ENCODE measurements at regions not wholly inside any gene's neighbourhood (a gene's known extent, or its start where the extent isn't known, plus 50 kb on each side); places are given as distances from the start of the nearest gene placed in this dataset.

DNA sequence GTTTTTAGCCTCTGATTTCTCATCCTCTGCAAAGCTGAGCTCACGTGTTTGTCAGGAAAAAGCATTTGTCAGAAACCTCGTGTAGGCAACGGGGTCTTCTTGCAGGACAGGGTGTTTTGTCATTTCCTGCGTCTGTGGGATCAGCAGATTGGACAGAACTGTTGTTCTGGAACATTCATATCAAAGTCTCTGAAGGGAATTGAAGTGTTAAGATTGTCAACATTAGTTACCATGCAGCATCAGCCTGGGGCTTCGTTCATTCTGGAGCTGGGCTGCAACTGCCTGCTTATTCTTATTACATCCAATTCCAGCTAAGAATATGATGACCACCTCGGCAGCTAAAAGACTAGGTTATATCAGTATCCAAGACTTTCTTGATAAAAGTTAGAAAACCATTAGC lies 71.0 kb upstream of the RALGAPA2 start:
- no peak for TF ChIP-seq JUND (IDR thresholded peaks at IDR 0.05; ENCODE audit: low read depth)
- DNase-seq (ENCODE audit: low read depth in 1 of 2, low spot score in 1 of 2): no peak
- in situ Hi-C loops (cut with HindIII; ENCODE audit: low pct_unique_long_range_greater_than_20kb, low sequenced_read_pairs): no loop called here

DNA sequence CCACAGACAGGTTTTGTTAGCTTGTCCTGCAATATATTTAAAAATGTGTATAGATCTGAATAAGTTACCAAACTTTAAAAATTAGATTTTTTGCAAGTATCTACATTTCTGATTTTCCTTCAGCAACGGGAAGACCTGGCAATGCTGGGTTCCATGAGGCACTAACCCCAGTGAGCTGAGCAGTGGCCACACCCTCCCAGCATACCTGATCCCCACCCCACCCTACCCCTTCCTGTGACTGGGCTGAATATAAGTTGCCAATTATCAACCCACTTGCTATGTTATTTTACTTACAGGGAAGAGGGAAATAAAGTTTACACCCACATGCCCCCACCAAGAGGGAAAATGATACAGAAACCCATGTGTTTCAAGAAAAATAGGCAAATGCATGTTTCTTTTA lies 70.3 kb upstream of the RALGAPA2 start:
- in situ Hi-C loops (cut with HindIII; ENCODE audit: low pct_unique_long_range_greater_than_20kb, low sequenced_read_pairs): no loop called here
- no peak for TF ChIP-seq JUND (IDR thresholded peaks at IDR 0.05; ENCODE audit: low read depth)

DNA sequence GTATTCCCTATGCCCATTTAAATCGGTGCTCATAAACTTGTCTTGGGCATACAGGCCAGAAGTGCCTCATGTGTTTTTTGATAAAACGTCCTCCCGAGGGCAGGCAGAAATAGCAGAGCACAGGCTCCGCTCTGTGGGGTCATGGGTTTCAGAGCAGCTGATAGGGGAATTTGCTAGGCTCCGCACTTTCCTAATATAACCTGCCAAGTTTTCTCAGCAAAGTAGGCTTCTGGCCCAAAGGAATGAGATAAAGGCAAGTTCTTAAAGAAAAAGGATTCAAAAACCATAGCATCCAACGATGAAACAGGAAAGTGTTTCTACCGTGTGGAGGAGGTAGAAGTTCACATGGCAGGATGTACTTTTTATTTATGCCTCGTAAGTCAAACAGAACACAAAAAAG lies 69.8 kb upstream of the RALGAPA2 start:
- in situ Hi-C loops (cut with HindIII; ENCODE audit: low pct_unique_long_range_greater_than_20kb, low sequenced_read_pairs): no loop called here
- DNase-seq (ENCODE audit: low read depth in 1 of 2, low spot score in 1 of 2): no peak
- no peak for TF ChIP-seq JUND (IDR thresholded peaks at IDR 0.05; ENCODE audit: low read depth)

More for the DNA sequence above, 70.3 kb upstream of the RALGAPA2 start:
- DNase-seq (ENCODE audit: low read depth in 1 of 2, low spot score in 1 of 2): no peak

DNA sequence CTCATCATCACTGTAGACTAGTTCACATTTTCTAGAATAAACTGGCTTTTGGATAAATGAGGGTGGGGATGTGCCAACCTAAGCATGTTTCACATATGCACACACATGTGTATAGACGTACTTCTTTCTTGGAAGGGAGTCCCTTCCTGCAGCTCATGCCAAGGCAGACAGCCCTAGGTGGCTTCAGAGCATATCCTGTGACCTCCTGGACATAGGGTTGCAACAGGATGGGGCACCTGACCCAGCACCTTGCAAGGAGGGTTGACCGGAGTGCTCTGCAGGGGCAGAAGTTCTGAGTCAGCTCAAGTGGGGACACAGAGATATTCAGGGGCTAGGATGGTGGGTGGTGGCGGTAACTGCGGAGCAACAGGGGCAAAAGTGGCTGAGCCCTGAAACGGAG lies 68.6 kb upstream of the RALGAPA2 start:
- in situ Hi-C loops (cut with HindIII; ENCODE audit: low pct_unique_long_range_greater_than_20kb, low sequenced_read_pairs): no loop called here
- DNase-seq (ENCODE audit: low read depth in 1 of 2, low spot score in 1 of 2): no peak
- no peak for TF ChIP-seq JUND (IDR thresholded peaks at IDR 0.05; ENCODE audit: low read depth)

DNA sequence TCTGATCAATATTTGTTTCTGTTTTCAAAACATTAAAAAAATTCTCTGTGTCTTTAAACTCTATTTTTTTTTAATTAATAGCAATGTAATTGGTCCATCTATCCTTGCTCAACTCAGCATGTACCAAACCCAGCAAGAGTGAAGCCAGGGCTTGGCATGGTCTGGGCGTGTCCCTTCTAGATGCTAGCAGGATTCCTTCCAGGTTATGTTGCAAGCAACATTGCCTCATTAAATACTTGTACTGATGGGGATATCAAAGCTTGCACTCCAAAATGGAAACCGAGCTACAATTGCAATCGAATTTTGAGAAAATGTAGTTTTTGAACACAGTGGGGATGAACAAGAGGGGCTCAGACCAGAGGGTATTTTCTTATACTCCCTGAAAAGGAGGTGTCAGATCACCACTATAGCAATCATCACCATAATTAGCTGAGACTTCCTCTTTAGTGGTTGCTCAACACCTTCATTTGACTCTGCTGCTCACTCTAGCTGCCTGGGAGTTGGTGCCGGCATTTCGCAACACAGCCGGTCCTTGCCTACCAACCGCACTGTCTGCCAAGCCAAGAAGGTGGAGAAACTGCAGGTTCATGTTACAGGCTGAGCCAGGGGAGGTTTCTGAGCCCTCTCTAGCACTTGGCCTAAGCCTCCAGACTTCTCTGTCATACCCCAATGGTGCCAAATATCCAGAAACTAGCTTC lies 67.8 kb upstream of the RALGAPA2 start:
- DNase-seq (ENCODE audit: low read depth in 1 of 2, low spot score in 1 of 2): peak; percentile 37 to 80
- TF ChIP-seq JUND (IDR thresholded peaks at IDR 0.05; ENCODE audit: low read depth): no peak
- in situ Hi-C loops (cut with HindIII; ENCODE audit: low pct_unique_long_range_greater_than_20kb, low sequenced_read_pairs): no loop called here

DNA sequence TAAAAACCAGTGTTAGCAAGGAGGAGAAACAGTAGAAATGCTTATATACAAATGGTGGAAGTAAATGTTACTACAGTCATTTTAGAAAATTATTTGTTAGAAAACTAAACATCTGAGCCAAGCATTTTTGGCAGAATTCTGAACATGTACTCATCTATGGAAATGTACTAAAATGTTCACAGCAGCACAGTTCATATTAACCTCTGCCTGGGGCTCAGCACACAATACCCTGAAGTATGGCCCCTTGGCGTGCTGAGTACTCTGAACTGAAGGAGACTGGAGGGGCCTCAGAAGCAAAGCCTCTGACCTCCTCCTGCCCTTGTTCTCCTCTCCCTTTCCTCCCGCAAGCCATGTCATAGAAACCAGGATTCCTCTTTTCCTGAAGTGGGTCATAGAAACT lies 66.2 kb upstream of the RALGAPA2 start:
- DNase-seq (ENCODE audit: low read depth in 1 of 2, low spot score in 1 of 2): no peak
- in situ Hi-C loops (cut with HindIII; ENCODE audit: low pct_unique_long_range_greater_than_20kb, low sequenced_read_pairs): no loop called here
- no peak for TF ChIP-seq JUND (IDR thresholded peaks at IDR 0.05; ENCODE audit: low read depth)

DNA sequence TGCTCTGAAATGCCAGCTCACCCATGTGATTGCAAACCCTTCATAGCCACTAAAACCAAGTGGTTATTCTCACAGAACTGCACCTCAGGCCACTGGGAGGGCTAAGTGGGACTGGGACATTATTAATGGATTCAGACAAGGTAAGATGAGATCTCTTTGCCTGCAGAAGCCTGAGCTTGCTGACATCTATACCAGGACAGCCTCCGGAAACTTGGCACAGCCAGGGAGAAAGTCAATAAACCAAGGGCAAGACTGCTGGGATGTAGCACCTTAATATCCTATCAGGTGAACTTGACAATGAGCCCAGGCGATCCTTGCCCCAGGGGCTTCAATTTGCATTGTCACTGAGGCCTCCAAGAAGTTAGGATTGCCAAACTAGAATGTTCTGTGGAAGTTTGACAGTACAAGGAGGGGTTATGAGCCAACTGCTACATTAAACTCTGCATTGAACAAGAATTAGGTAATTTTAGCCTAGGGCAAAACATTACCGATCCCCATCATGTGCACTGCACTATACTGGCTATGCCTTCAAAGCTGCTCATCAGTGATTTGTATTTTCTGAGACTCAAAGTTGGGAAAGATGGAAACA lies 60.1 kb upstream of the RALGAPA2 start:
- DNase-seq (ENCODE audit: low read depth in 1 of 2, low spot score in 1 of 2): peak in 1 of 2 experiments; percentile 43
- in situ Hi-C loops (cut with HindIII; ENCODE audit: low pct_unique_long_range_greater_than_20kb, low sequenced_read_pairs): no loop called here
- TF ChIP-seq JUND (IDR thresholded peaks at IDR 0.05; ENCODE audit: low read depth): no peak

DNA sequence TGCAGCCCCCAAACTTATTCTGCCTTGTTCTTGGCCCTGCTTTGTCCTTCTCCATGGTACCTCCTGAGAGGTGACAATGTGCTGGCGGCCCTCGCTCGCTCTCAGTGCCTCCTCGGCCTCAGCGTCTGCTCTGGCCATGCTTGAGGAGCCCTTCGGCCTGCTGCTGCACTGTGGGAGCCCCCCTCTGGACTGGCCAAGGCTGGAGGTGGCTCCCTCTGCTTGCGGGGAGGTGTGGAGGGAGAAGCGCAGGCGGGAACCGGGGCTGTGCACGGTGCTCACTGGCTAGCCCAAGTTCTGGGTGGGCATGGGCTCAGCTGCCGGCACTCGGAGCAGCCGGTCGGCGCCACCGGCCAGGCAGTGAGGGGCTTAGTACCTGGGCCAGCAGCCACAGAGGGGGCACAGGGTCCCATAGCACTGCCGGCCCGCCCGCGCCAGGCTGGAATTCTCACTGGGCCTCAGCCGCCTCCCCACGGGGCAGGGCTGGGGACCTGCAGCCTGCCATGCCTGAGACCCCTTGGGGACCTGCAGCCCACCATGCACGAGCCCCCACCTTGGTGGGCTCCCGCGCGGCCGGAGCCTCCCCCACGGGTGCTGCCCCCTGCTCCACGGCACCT lies 55.9 kb upstream of the RALGAPA2 start:
- TF ChIP-seq JUND (IDR thresholded peaks at IDR 0.05; ENCODE audit: low read depth): no peak
- in situ Hi-C loops (cut with HindIII; ENCODE audit: low pct_unique_long_range_greater_than_20kb, low sequenced_read_pairs): no loop called here
- DNase-seq (ENCODE audit: low read depth in 1 of 2, low spot score in 1 of 2): no peak

DNA sequence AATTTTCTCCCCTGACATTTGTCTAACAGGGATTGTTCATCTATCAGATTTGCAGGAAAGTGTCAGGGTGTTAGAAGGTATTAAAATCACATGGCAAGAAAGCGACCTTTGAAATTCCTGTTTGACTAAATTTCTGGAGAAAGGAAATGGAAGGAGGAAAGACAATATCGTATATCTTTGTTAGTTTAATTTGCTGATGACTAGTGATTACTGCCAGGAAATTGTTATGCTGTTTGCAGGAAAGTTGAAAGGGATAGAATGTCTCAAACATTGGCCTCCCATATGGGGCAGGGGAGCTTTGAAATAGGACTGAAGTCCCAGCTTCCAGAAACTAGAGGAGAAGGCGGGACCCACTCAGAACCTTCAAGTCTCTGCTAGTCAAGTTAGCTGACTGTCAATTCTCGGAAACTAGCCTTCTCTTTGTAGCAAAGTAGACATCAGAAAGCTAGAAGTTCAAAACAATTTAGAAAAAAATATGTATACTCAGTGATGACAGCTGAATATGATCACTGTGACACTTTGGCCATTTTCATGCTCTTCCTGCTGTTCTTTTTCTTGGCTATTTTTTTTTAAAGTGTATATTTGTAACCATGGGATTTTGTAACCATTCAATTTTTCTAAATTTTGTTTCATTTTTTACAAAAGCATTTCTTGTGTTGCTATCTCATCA lies 53.4 kb upstream of the RALGAPA2 start:
- no peak for TF ChIP-seq JUND (IDR thresholded peaks at IDR 0.05; ENCODE audit: low read depth)
- in situ Hi-C loops (cut with HindIII; ENCODE audit: low pct_unique_long_range_greater_than_20kb, low sequenced_read_pairs): no loop called here
- no peak for DNase-seq (ENCODE audit: low read depth in 1 of 2, low spot score in 1 of 2)

DNA sequence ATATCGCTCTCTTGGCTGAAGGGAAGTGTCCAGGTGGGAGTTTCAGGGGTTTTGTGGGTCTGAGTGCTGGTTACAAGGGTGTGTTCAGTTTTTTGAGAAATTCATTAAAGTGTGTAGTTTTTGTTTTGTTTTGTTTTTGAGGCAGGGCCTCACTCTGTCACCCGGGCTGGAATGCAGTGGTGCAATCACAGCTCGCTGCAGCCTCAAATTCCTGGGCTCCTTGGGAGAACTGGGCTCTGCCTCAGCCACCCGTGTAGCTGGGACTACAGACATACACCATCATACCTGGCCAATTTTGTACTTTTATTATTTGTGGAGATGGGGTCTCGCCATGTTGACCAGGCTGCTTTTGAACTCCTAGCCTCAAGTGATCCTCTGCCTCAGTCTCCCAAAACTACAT lies 51.2 kb upstream of the RALGAPA2 start:
- in situ Hi-C loops (cut with HindIII; ENCODE audit: low pct_unique_long_range_greater_than_20kb, low sequenced_read_pairs): no loop called here
- no peak for DNase-seq (ENCODE audit: low read depth in 1 of 2, low spot score in 1 of 2)
- no peak for TF ChIP-seq JUND (IDR thresholded peaks at IDR 0.05; ENCODE audit: low read depth)

Data from T47D (cell line).